GM06990 (cell line): ENCODE measurements at regions not wholly inside any gene's neighbourhood (a gene's known extent, or its start where the extent isn't known, plus 50 kb on each side); places are given as distances from the start of the nearest gene placed in this dataset.

ENCODE experiments used
- DNase-seq: peaks from one replicate; pipeline ENCODE4 v3.0.0-alpha.2; 2011; ENCODE audit not compliant: insufficient read length; ENCODE audit errors: extremely low read depth
- H3K27me3 ChIP-seq: replicated peaks from 2 replicates; pipeline ENCODE4 v1.6.0; 2011; ENCODE audit warnings: low read length; ENCODE audit not compliant: control insufficient read depth, insufficient read depth
- H3K36me3 ChIP-seq: 2 replicates; pipeline ENCODE4 v1.5.1; 2011; ENCODE audit warnings: low read length; ENCODE audit not compliant: control insufficient read depth, insufficient read depth
- H3K4me3 ChIP-seq: replicated peaks from 2 replicates; pipeline ENCODE4 v1.5.1; 2011; ENCODE audit warnings: low read depth, mild to moderate bottlenecking, control low read depth, low read length
- TF ChIP-seq, protein P1 (sequence below): IDR thresholded peaks from 2 replicates; pipeline ENCODE4 v1.5.1; 2011; ENCODE audit warnings: low read length, control low read depth, mild to moderate bottlenecking, inconsistent platforms; ENCODE audit not compliant: insufficient read depth, poor library complexity, severe bottlenecking

- TF ChIP-seq, protein P1, sequence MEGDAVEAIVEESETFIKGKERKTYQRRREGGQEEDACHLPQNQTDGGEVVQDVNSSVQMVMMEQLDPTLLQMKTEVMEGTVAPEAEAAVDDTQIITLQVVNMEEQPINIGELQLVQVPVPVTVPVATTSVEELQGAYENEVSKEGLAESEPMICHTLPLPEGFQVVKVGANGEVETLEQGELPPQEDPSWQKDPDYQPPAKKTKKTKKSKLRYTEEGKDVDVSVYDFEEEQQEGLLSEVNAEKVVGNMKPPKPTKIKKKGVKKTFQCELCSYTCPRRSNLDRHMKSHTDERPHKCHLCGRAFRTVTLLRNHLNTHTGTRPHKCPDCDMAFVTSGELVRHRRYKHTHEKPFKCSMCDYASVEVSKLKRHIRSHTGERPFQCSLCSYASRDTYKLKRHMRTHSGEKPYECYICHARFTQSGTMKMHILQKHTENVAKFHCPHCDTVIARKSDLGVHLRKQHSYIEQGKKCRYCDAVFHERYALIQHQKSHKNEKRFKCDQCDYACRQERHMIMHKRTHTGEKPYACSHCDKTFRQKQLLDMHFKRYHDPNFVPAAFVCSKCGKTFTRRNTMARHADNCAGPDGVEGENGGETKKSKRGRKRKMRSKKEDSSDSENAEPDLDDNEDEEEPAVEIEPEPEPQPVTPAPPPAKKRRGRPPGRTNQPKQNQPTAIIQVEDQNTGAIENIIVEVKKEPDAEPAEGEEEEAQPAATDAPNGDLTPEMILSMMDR: no peak
- no peaks in the 10 kb centered on the region for H3K36me3 ChIP-seq
- no peak for DNase-seq
- no peaks in the 10 kb centered on the region for H3K27me3 ChIP-seq
- no peak overlapping the region for H3K4me3 ChIP-seq
Measured at GRCh38 chrX:87895421-87895820, 377.8 kb downstream of the KLHL4 start.

- TF ChIP-seq, protein P1: no peak
- no peaks in the 10 kb centered on the region for H3K36me3 ChIP-seq
- no peaks in the 10 kb centered on the region for H3K27me3 ChIP-seq
Measured at GRCh38 chrX:87896057-87896456, 378.5 kb downstream of the KLHL4 start.

GRCh38 chrX:87900320-87900908, 382.8 kb downstream of the KLHL4 start:
- peak; percentile 11 for DNase-seq
- TF ChIP-seq, protein P1: no peak
- no peaks in the 10 kb centered on the region for H3K36me3 ChIP-seq
- H3K4me3 ChIP-seq: no peak overlapping the region
- H3K27me3 ChIP-seq: no peaks in the 10 kb centered on the region

More at GRCh38 chrX:87896057-87896456, 378.5 kb downstream of the KLHL4 start:
- H3K4me3 ChIP-seq: no peak overlapping the region
- no peak for DNase-seq

DNA sequence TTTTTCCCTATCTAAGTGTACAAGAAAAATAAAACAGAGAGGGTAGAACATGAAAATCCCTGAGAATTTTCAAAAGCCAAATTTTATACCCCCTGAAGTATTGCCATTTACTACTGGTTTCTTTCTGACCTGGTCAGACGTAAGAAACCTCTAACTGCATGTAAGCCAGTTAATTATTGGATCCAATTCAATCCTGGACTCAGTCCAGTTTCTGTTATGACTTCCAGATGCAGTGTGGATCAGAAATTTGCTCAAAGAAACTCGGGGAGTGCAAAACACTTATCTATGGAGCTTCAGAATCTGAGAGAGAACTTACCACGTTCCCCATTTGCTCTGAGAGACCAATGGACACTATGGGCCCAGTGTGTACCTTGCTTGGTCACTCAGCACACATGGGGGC, 383.5 kb downstream of the KLHL4 start:
- no peak for DNase-seq
- Histone ChIP-seq H3K27me3 (no peaks in the 10 kb centered on the region), H3K4me3 (no peak overlapping the region), H3K36me3 (no peaks in the 10 kb centered on the region)
- TF ChIP-seq, protein P1: no peak

DNA sequence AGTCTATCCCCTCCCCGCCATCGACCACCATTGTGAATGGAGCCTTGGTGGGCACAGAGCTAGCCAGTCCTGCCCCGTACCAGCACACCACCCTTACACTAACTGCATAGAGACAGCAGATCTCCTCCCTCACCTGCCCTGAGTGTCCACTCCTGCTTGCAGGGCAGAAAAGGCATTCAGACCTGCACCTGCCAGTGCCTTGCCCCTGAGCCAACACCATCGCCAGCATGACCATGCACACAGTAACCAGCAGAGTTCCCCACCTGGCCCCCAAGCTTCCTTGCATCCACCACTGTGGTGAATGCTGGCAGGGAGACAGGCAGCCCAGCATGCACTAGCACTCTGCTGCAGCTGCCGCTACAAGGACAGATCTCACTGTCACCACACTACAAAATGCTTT, 397.1 kb downstream of the KLHL4 start:
- TF ChIP-seq, protein P1: no peak
- H3K4me3 ChIP-seq: no peak overlapping the region
- no peaks in the 10 kb centered on the region for H3K27me3 ChIP-seq
- DNase-seq: no peak
- H3K36me3 ChIP-seq: no peaks in the 10 kb centered on the region

DNA sequence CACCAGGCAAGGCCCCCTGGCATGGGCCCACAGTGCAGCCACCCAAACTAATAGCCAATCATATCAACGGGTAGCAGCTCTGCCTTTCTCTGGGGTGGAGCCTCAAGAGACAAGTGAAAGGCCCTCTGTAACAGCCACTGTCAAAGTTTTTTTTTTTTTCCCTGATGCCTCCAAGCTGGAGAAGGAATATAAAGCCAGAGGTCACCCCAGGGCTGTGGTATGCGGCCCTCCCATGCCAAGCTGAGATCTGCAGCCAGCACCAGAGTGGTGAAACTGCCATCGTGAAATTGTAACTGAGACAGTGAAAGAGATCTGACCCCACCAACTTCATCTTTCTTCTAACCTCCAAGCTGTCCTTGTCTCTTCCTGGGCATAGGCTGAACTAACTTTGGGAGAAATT, 407.0 kb downstream of the KLHL4 start:
- H3K27me3 ChIP-seq: no peaks in the 10 kb centered on the region
- DNase-seq: no peak
- TF ChIP-seq, protein P1: no peak
- no peak overlapping the region for H3K4me3 ChIP-seq
- H3K36me3 ChIP-seq: no peaks in the 10 kb centered on the region
